ENCODE measurements at regions not wholly inside any gene's neighbourhood (a gene's known extent, or its start where the extent isn't known, plus 50 kb on each side); places are given as distances from the start of the nearest gene placed in this dataset.

DNA sequence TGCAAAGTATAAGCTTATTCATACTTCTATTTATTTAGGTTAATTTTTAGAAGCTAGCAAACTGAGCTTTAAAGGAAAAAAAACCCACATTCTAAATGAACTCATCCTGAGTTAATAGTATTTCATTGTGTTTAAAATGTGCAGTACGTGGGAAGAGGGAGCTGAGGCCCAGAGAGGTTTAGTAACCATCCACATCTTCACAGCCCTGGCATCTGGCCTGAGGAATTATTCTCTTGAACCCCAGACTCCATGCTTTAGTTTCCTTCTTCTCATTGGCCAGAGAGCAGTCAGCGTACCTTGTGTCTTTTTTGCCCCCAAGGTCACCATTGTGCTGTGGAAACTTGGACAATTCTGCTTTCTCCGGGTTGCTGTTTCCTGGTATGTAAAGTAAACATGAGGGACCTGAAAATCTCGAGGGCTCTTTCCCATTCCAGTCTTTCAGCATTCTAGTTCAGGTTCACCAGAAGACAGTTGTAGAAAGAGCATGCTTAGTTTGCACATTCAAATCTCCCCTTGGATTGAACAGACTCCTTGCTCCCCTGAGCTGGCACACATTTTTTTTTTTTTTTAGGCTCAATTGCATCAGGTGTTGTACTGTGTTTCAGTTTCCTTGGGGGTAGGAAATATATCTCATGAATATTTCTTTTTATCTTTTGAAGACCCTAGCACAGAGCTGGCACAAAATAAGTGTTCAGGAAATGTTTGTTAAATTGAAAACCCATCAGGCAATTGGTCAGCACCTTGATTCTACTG is 81.4 kb downstream of the MYCN start:
- no peak for ATAC-seq (ENCODE audit: low read depth)
- Histone ChIP-seq H4K8ac (ENCODE audit: low read depth in 2 of 2, low read length in 2 of 2) (no peak overlapping the region), H3K4me2 (ENCODE audit: low read depth, low read length) (no peak overlapping the region), H3K18ac (ENCODE audit: low read depth, low read length) (no peak overlapping the region), H3K23ac (ENCODE audit: low read depth, low read length) (no peak overlapping the region), H2AFZ (replicated peaks; ENCODE audit: low read length, poor library complexity) (no peak overlapping the region), H2BK5ac (ENCODE audit: low read depth, low read length, poor library complexity, severe bottlenecking) (no peak overlapping the region), H3K4me3 (ENCODE audit: insufficient read depth, low read depth, low read length) (no peak overlapping the region), H2BK15ac (ENCODE audit: low read depth, low read length) (no peak overlapping the region), H3K27ac (ENCODE audit: insufficient read depth, low read length) (no peak overlapping the region), H2BK20ac (ENCODE audit: low read depth, low read length) (no peak overlapping the region), H4K5ac (ENCODE audit: low read depth, low read length) (no peak overlapping the region), H3K79me1 (ENCODE audit: low read depth in 1 of 2, low read length in 2 of 2) (no peaks in the 10 kb centered on the region), H2AK9ac (replicated peaks; ENCODE audit: low read depth, low read length, poor library complexity) (no peak overlapping the region), H2BK120ac (ENCODE audit: low read depth, low read length) (no peak overlapping the region), H3K9ac (ENCODE audit: low read depth, low read length) (no peak overlapping the region), H3K4ac (ENCODE audit: low read depth, low read length) (no peak overlapping the region), H3K14ac (replicated peaks; ENCODE audit: low read depth, low read length) (no peak overlapping the region), H3K36me3 (ENCODE audit: control insufficient read depth, insufficient read depth, low read length) (no peaks in the 10 kb centered on the region), H3K9me1 (ENCODE audit: insufficient read depth, low read length) (no peaks in the 10 kb centered on the region), H3K27me3 (ENCODE audit: control insufficient read depth, insufficient read depth, low read length) (no peaks in the 10 kb centered on the region), H2AK5ac (ENCODE audit: low read depth, low read length) (no peak overlapping the region), H4K20me1 (ENCODE audit: insufficient read depth, low read length) (no peaks in the 10 kb centered on the region), H3K4me1 (ENCODE audit: control insufficient read depth, insufficient read depth, low read length) (no peaks in the 10 kb centered on the region), H3K56ac (ENCODE audit: extremely low read depth, insufficient read depth, low read length) (no peak overlapping the region), H3K9me3 (ENCODE audit: control insufficient read depth, insufficient read depth, low read length) (peaks cover 26% of the 10 kb centered on the region), H4K91ac (ENCODE audit: insufficient read depth, low read depth, low read length) (no peak overlapping the region)
- in situ Hi-C loops (cut with MboI; ENCODE audit: low sequenced_read_pairs), result no loop called here
- CTCF ChIA-PET, result interaction anchor here (0.6 kb wide), 1 partner anchor 33 kb away, joined by 3 read pairs; no protein-coding TSS in a partner anchor
- intact Hi-C loops (cut with micrococcal nuclease), result no loop called here
- DNase-seq, result no peak
- BruUV-seq (replicated peaks), result no TSS peak
- POLR2A ChIA-PET (ENCODE audit: unreplicated experiment), result interaction anchor here (0.5 kb wide), 1 partner anchor 992 kb away, joined by 3 read pairs; no protein-coding TSS in a partner anchor
- dilution Hi-C loops (cut with HindIII; ENCODE audit: low sequenced_read_pairs, unreplicated experiment), result no loop called here
- TF ChIP-seq MAFK (IDR thresholded peaks at IDR 0.05; ENCODE audit: low read depth, low read length) (no peak), SMC3 (IDR thresholded peaks at IDR 0.05; ENCODE audit: low read depth, low read length) (no peak), RFX5 (IDR thresholded peaks at IDR 0.05; ENCODE audit: low read depth, low read length) (no peak), MAZ (IDR thresholded peaks at IDR 0.05; ENCODE audit: borderline replicate concordance, low read depth, low read length) (no peak), BHLHE40 (IDR thresholded peaks at IDR 0.05; ENCODE audit: low read depth, low read length) (no peak), RAD21 (IDR thresholded peaks at IDR 0.05; ENCODE audit: low read length) (no peak), FOS (IDR thresholded peaks at IDR 0.05; ENCODE audit: low read depth, low read length) (no peak), NFE2L2 (IDR thresholded peaks at IDR 0.05; ENCODE audit: low read depth, low read length) (no peak), MXI1 (IDR thresholded peaks at IDR 0.05; ENCODE audit: borderline replicate concordance, low read depth, low read length) (no peak), CEBPB (IDR thresholded peaks at IDR 0.05; ENCODE audit: low read depth, low read length) (no peak), POLR2A (IDR thresholded peaks at IDR 0.05; ENCODE audit: low read depth, low read length) (no peak), CHD1 (IDR thresholded peaks at IDR 0.05; ENCODE audit: low read depth, low read length) (no peak), RCOR1 (IDR thresholded peaks at IDR 0.05; ENCODE audit: insufficient replicate concordance, low read length) (no peak)
- TF ChIP-seq, protein P1, sequence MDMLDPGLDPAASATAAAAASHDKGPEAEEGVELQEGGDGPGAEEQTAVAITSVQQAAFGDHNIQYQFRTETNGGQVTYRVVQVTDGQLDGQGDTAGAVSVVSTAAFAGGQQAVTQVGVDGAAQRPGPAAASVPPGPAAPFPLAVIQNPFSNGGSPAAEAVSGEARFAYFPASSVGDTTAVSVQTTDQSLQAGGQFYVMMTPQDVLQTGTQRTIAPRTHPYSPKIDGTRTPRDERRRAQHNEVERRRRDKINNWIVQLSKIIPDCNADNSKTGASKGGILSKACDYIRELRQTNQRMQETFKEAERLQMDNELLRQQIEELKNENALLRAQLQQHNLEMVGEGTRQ (IDR thresholded peaks at IDR 0.05; ENCODE audit: low read depth, low read length), result no peak
- TF ChIP-seq, protein P2, sequence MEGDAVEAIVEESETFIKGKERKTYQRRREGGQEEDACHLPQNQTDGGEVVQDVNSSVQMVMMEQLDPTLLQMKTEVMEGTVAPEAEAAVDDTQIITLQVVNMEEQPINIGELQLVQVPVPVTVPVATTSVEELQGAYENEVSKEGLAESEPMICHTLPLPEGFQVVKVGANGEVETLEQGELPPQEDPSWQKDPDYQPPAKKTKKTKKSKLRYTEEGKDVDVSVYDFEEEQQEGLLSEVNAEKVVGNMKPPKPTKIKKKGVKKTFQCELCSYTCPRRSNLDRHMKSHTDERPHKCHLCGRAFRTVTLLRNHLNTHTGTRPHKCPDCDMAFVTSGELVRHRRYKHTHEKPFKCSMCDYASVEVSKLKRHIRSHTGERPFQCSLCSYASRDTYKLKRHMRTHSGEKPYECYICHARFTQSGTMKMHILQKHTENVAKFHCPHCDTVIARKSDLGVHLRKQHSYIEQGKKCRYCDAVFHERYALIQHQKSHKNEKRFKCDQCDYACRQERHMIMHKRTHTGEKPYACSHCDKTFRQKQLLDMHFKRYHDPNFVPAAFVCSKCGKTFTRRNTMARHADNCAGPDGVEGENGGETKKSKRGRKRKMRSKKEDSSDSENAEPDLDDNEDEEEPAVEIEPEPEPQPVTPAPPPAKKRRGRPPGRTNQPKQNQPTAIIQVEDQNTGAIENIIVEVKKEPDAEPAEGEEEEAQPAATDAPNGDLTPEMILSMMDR (conservative IDR thresholded peaks at IDR 0.05; ENCODE audit: low read depth, low read length), result no peak
- TF ChIP-seq, protein P3, sequence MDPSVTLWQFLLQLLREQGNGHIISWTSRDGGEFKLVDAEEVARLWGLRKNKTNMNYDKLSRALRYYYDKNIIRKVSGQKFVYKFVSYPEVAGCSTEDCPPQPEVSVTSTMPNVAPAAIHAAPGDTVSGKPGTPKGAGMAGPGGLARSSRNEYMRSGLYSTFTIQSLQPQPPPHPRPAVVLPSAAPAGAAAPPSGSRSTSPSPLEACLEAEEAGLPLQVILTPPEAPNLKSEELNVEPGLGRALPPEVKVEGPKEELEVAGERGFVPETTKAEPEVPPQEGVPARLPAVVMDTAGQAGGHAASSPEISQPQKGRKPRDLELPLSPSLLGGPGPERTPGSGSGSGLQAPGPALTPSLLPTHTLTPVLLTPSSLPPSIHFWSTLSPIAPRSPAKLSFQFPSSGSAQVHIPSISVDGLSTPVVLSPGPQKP (IDR thresholded peaks at IDR 0.05; ENCODE audit: borderline replicate concordance, low read depth, low read length), result no peak
- WGBS, 2 experiments (ENCODE audit: extremely low coverage in 2 of 2, insufficient read length in 1 of 2), result 13% methylated on average over 1 of the region's 4 CpGs; no CpG with 5 or more reads in 1 of the 2 experiments

Data from IMR-90 (cell line).